K562 (cell line): ENCODE measurements at regions not wholly inside any gene's neighbourhood (a gene's known extent, or its start where the extent isn't known, plus 50 kb on each side); places are given as distances from the start of the nearest gene placed in this dataset.
A peak's percentile ranks its signal among the peaks of the same experiment; 100 is the strongest.

Source experiments
- ATAC-seq: fragments of 200-7000 bp; cut with Tn5 transposase; 3 replicates; pipeline ENCODE4 v1.9.1; 2020; ENCODE audit warnings: moderate library complexity
- BruUV-seq: library from RNA; stranded (reverse); fragments of 400-500 nt; replicated peaks from 2 replicates; lab custom pipeline; 2021; lab: Mats Ljungman, UMichigan
- CTCF ChIA-PET: fragments of 300-600 bp; formaldehyde crosslinking; extraction: SDS; loops from one replicate; lab custom pipeline; 2021; ENCODE audit warnings: low intra/inter-chr PET ratio; lab: Yijun Ruan, JAX
- POLR2A ChIA-PET: fragments of 300-600, 350-650 bp; sonication (Branson Sonifier 250); formaldehyde crosslinking; extraction: SDS; loops from one replicate; lab custom pipeline; 2021; ENCODE audit warnings: antibody characterized with exemption, inconsistent platforms; lab: Yijun Ruan, JAX
- DNase-seq, 4 experiments: peaks; one replicate each; pipeline versions ENCODE4 v3.0.0 to v3.0.0-alpha.2; 2011 to 2018; ENCODE audit warnings: low spot score in 3 of 4, mixed read lengths in 3 of 4; ENCODE audit errors: extremely low read depth in 1 of 4
- FAIRE-seq: peaks from 2 replicates; lab custom pipeline; 2011; peaks lifted over from hg19 to GRCh38; lab: Jason Lieb, UNC
- H2AFZ ChIP-seq: 2 replicates; pipeline ENCODE4 v1.6.0; 2011; ENCODE audit warnings: low read depth, low read length, control low read depth, inconsistent platforms
- H3K27ac ChIP-seq: fragments of 200-600 bp; 3 replicates; pipeline ENCODE4 v1.8.0; 2011; ENCODE audit warnings: low read depth, mild to moderate bottlenecking, control low read depth, inconsistent platforms, low read length, moderate library complexity, mixed read lengths; ENCODE audit errors: extremely low read depth
- H3K27me3 ChIP-seq, 2 experiments: fragments of 300-600 bp in 1 of 2; 2 replicates in 1 of 2; 3 replicates in 1 of 2; pipeline versions ENCODE4 v1.6.0 to v1.8.0; 2011; ENCODE audit warnings: inconsistent platforms in 2 of 2, low read length in 2 of 2, mild to moderate bottlenecking in 1 of 2, mixed read lengths in 1 of 2, moderate library complexity in 1 of 2; ENCODE audit not compliant: control insufficient read depth in 2 of 2, insufficient read depth in 2 of 2
- H3K36me3 ChIP-seq: fragments of 300-600 bp; 3 replicates; pipeline ENCODE4 v1.8.0; 2011; ENCODE audit warnings: mild to moderate bottlenecking, low read length, inconsistent platforms; ENCODE audit not compliant: control insufficient read depth, insufficient read depth
- H3K4me1 ChIP-seq, 2 experiments: fragments of 200-600 bp in 1 of 2; replicated peaks in 1 of 2; 2 replicates in 1 of 2; 3 replicates in 1 of 2; pipeline versions ENCODE4 v1.5.1 to v1.8.0; 2011; ENCODE audit warnings: inconsistent platforms in 2 of 2, low read length in 2 of 2, mild to moderate bottlenecking in 1 of 2, mixed read lengths in 1 of 2, moderate library complexity in 1 of 2; ENCODE audit not compliant: control insufficient read depth in 2 of 2, insufficient read depth in 2 of 2
- H3K4me2 ChIP-seq: 2 replicates; pipeline ENCODE4 v1.6.1; 2011; ENCODE audit warnings: low read length, control low read depth, inconsistent platforms, mixed read lengths; ENCODE audit not compliant: insufficient read depth
- H3K4me3 ChIP-seq: fragments of 200-600 bp; sonication (generic), shearing (Covaris generic); 2 replicates; pipeline ENCODE4 v1.5.1; 2016; ENCODE audit warnings: control low read depth, inconsistent platforms
- H3K79me2 ChIP-seq: fragments of 200-600 bp; 3 replicates; pipeline ENCODE4 v1.8.0; 2011; ENCODE audit warnings: low read length, inconsistent platforms; ENCODE audit not compliant: control insufficient read depth, insufficient read depth
- H3K9ac ChIP-seq, 2 experiments: 2 replicates each; pipeline versions ENCODE4 v1.6.0 to v1.6.1; 2011; ENCODE audit warnings: low read depth in 2 of 2, low read length in 2 of 2, control low read depth in 1 of 2, inconsistent platforms in 1 of 2, mild to moderate bottlenecking in 1 of 2, mixed read lengths in 1 of 2; ENCODE audit not compliant: insufficient read depth in 1 of 2
- H3K9me1 ChIP-seq: one replicate; pipeline ENCODE4 v1.6.0; 2011; ENCODE audit warnings: inconsistent platforms, mild to moderate bottlenecking, low read length, moderate library complexity; ENCODE audit not compliant: control insufficient read depth, insufficient read depth
- H3K9me3 ChIP-seq: replicated peaks from 2 replicates; pipeline ENCODE4 v1.5.1; 2011; ENCODE audit warnings: low read depth, low read length, inconsistent platforms; ENCODE audit not compliant: control insufficient read depth, insufficient read depth
- H4K20me1 ChIP-seq: replicated peaks from 2 replicates; pipeline ENCODE4 v1.6.1; 2011; ENCODE audit warnings: low read length, inconsistent platforms, mixed read lengths; ENCODE audit not compliant: control insufficient read depth, insufficient read depth
- GTF2F1 ChIP-seq: IDR thresholded peaks from 2 replicates; pipeline ENCODE4 v1.6.1; 2011; ENCODE audit warnings: low read depth, low read length, improper control_type of control experiment
- SPI1 ChIP-seq: IDR thresholded peaks from 2 replicates; pipeline ENCODE4 v1.6.1; 2011; ENCODE audit warnings: low read depth, low read length, control low read depth, borderline replicate concordance
- SUPT5H ChIP-seq: fragments of 450-650 bp; IDR thresholded peaks from 2 replicates; pipeline ENCODE4 v1.6.1; 2016
- TBL1XR1 ChIP-seq, 2 experiments: IDR thresholded peaks; 2 replicates each; pipeline ENCODE4 v1.6.1; 2012; ENCODE audit warnings: improper control_type of control experiment in 2 of 2, low read length in 2 of 2, mild to moderate bottlenecking in 1 of 2
- TEAD4 ChIP-seq, 2 experiments: sonication (generic) in 1 of 2; formaldehyde crosslinking in 1 of 2; IDR thresholded peaks; 2 replicates each; pipeline versions ENCODE4 v1.6.1 to v1.8.0; 2012 to 2022; ENCODE audit warnings: borderline replicate concordance in 1 of 2, inconsistent platforms in 1 of 2, low read length in 1 of 2, mild to moderate bottlenecking in 1 of 2, missing genetic modification reagents in 1 of 2
- ZNF263 ChIP-seq: sonication (generic); formaldehyde crosslinking; IDR thresholded peaks from 2 replicates; pipeline ENCODE4 v1.8.0; 2022; ENCODE audit warnings: mild to moderate bottlenecking, missing genetic modification reagents, borderline replicate concordance
- WGBS: fragments of 100-300 bp; shearing (Covaris generic); methylation state at CpG from one replicate; pipeline ENCODE4 v1.1.6; 2016; ENCODE audit warnings: low coverage, mixed read lengths; ENCODE audit not compliant: insufficient coverage; ENCODE audit errors: missing lambda C conversion rate; 5-methylcytosine and 5-hydroxymethylcytosine counted together
- in situ Hi-C: fragments of 300-500 bp; cut with MboI; formaldehyde crosslinking; loops from 4 replicates; pipeline ENCODE4 v1.15.0; 2018; ENCODE audit warnings: inconsistent platforms, mixed read lengths
- intact Hi-C: fragments of 100-400 bp; cut with micrococcal nuclease; formaldehyde crosslinking; loops from 2 replicates; pipeline ENCODE4 v1.14.2; 2022
- TF ChIP-seq, protein P1 (sequence below): fragments of 250-450 bp; sonication (Bioruptor Pico); IDR thresholded peaks from 2 replicates; pipeline ENCODE4 v1.4.0; 2020; ENCODE audit warnings: mild to moderate bottlenecking

DNA sequence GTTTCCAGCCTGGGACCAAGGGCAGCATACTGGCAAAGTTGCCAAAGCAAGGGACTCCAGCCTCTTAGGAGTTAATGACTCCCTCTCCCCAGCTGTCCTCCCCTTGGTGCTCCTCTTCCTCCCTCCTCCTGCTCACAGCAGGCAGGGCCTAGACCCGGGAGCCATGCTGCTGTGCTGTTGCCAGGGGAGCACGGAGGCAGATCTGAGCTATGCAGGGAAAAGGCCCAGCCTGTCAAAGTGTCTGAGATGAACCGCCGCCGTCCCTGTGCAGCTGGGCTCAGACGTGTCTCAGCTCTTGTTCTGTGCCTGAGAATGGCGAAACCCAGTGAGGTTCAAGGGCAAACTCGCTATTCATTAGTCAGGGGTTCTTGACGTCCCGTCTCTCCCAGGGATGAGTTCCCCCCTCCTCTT lies 60.8 kb upstream of the POLG start:
- Histone ChIP-seq H3K4me3 (no peak overlapping the region), H3K9me1 (no peaks in the 10 kb centered on the region), H3K27ac (no peak overlapping the region)
- CTCF ChIA-PET, result interaction anchor here (0.7 kb wide), 1 partner anchor 33 kb away, joined by 3 read pairs; no protein-coding TSS in a partner anchor
- DNase-seq (no peak), FAIRE-seq (no peak)
- TF ChIP-seq, protein P1, sequence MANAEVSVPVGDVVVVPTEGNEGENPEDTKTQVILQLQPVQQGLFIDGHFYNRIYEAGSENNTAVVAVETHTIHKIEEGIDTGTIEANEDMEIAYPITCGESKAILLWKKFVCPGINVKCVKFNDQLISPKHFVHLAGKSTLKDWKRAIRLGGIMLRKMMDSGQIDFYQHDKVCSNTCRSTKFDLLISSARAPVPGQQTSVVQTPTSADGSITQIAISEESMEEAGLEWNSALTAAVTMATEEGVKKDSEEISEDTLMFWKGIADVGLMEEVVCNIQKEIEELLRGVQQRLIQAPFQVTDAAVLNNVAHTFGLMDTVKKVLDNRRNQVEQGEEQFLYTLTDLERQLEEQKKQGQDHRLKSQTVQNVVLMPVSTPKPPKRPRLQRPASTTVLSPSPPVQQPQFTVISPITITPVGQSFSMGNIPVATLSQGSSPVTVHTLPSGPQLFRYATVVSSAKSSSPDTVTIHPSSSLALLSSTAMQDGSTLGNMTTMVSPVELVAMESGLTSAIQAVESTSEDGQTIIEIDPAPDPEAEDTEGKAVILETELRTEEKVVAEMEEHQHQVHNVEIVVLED (CRISPR knock-in tag), result no peak
- TF ChIP-seq SPI1 (no peak), TEAD4 (IDR thresholded peaks at IDR 0.05; ENCODE audit: low read length) (no peak), TEAD4 (CRISPR knock-in tag; IDR thresholded peaks at IDR 0.05; ENCODE audit: borderline replicate concordance) (no peak), ZNF263 (CRISPR knock-in tag) (peak; percentile 93), SUPT5H (no peak), GTF2F1 (no peak), TBL1XR1 (IDR thresholded peaks at IDR 0.05; ENCODE audit: low read length in 2 of 2) (no peak)
- TF ChIP-seq, all 486 proteins: peak for 1
- peaks cover 0 to 48% of the 10 kb centered on the region in 2 experiments; a peak in 3 of 5 replicates for H3K27me3 ChIP-seq
- no peak overlapping the region for H2AFZ ChIP-seq
- H3K4me1 ChIP-seq, result peaks cover 0 to 15% of the 10 kb centered on the region in 2 experiments; a peak in 3 of 5 replicates
- in situ Hi-C loops (no loop called here), intact Hi-C loops (no loop called here)
- H4K20me1 ChIP-seq, result no peaks in the 10 kb centered on the region; the same call in 1 of the 2 replicates
- peak overlapping the region in 1 of 2 experiments; percentile 51; a peak in 1 of 4 replicates for H3K9ac ChIP-seq
- H3K4me2 ChIP-seq, result no peak overlapping the region
- POLR2A ChIA-PET, result interaction anchor here (0.6 kb wide), 1 partner anchor 81 kb away, joined by 3 read pairs; no protein-coding TSS in a partner anchor
- no peaks in the 10 kb centered on the region for H3K36me3 ChIP-seq
- ATAC-seq, result no peak
- BruUV-seq, result no TSS peak
- no peaks in the 10 kb centered on the region for H3K9me3 ChIP-seq
- no peaks in the 10 kb centered on the region for H3K79me2 ChIP-seq
- 5% methylated on average over 8 of the region's 10 CpGs for WGBS
